Caco-2 (cell line): ENCODE measurements at regions not wholly inside any gene's neighbourhood (a gene's known extent, or its start where the extent isn't known, plus 50 kb on each side); places are given as distances from the start of the nearest gene placed in this dataset.

Experiments used
- BruUV-seq: library from RNA; stranded (reverse); fragments of 400-500 nt; replicated peaks from 2 replicates; lab custom pipeline; 2021; lab: Mats Ljungman, UMichigan
- CTCF ChIA-PET: fragments of 300-600 bp; sonication (Branson Sonifier 250); formaldehyde crosslinking; loops from one replicate; lab custom pipeline; 2022; ENCODE audit warnings: antibody characterized with exemption; lab: Charles Lee
- POLR2A ChIA-PET: fragments of 300-600 bp; sonication (Branson Sonifier 250); formaldehyde crosslinking; loops from one replicate; lab custom pipeline; 2022; ENCODE audit warnings: antibody characterized with exemption; lab: Charles Lee
- DNase-seq, 2 experiments: peaks; one replicate each; pipeline versions ENCODE4 v3.0.0 to v3.0.0-alpha.2; 2020 to 2022
- H3K27me3 ChIP-seq: replicated peaks from 2 replicates; pipeline ENCODE4 v1.6.0; 2011; ENCODE audit warnings: low read length; ENCODE audit not compliant: control insufficient read depth, insufficient read depth
- H3K36me3 ChIP-seq: 2 replicates; pipeline ENCODE4 v1.5.1; 2011; ENCODE audit warnings: low read length; ENCODE audit not compliant: control insufficient read depth, insufficient read depth
- H3K4me1 ChIP-seq: fragments of 250-450 bp; sonication (Bioruptor Pico); 2 replicates; pipeline ENCODE4 v1.5.1; 2020; ENCODE audit warnings: mild to moderate bottlenecking
- H3K4me3 ChIP-seq: 2 replicates; pipeline ENCODE4 v1.5.1; 2011; ENCODE audit warnings: low read depth, mild to moderate bottlenecking, control low read depth, low read length
- H3K9me3 ChIP-seq: fragments of 250-450 bp; sonication (Bioruptor Pico); 2 replicates; pipeline ENCODE4 v1.5.1; 2020; ENCODE audit warnings: mild to moderate bottlenecking, moderate library complexity
- H3K27ac Mint-ChIP-seq: one replicate; pipeline ENCODE4 v1.8.0; 2022; ENCODE audit warnings: mixed read lengths; ENCODE audit not compliant: unreplicated experiment
- H3K27me3 Mint-ChIP-seq: one replicate; pipeline ENCODE4 v1.8.0; 2022; ENCODE audit warnings: mixed read lengths; ENCODE audit not compliant: insufficient read depth, unreplicated experiment
- H3K36me3 Mint-ChIP-seq: one replicate; pipeline ENCODE4 v1.8.0; 2022; ENCODE audit warnings: mild to moderate bottlenecking, mixed read lengths; ENCODE audit not compliant: insufficient read depth, unreplicated experiment
- H3K4me1 Mint-ChIP-seq: one replicate; pipeline ENCODE4 v1.8.0; 2022; ENCODE audit warnings: low read depth, mixed read lengths; ENCODE audit not compliant: unreplicated experiment
- H3K4me3 Mint-ChIP-seq: one replicate; pipeline ENCODE4 v1.8.0; 2022; ENCODE audit warnings: mild to moderate bottlenecking, moderate library complexity, mixed read lengths; ENCODE audit not compliant: unreplicated experiment
- H3K9me3 Mint-ChIP-seq: one replicate; pipeline ENCODE4 v1.8.0; 2022; ENCODE audit warnings: mixed read lengths; ENCODE audit not compliant: unreplicated experiment
- CTCF ChIP-seq, 2 experiments: fragments of 200-600 bp in 1 of 2; IDR thresholded peaks; 1 replicate in 1 of 2; 2 replicates in 1 of 2; pipeline versions ENCODE4 v1.5.1 to v1.8.0; 2011 to 2022; ENCODE audit warnings: antibody characterized with exemption in 1 of 2, control low read depth in 1 of 2, inconsistent platforms in 1 of 2, low read depth in 1 of 2, low read length in 1 of 2, mild to moderate bottlenecking in 1 of 2, moderate library complexity in 1 of 2; ENCODE audit not compliant: insufficient read depth in 1 of 2, severe bottlenecking in 1 of 2, unreplicated experiment in 1 of 2
- intact Hi-C: fragments of 100-400 bp; cut with micrococcal nuclease; formaldehyde crosslinking; loops from one replicate; pipeline ENCODE4 v1.10.0; 2022; ENCODE audit not compliant: unreplicated experiment

DNA sequence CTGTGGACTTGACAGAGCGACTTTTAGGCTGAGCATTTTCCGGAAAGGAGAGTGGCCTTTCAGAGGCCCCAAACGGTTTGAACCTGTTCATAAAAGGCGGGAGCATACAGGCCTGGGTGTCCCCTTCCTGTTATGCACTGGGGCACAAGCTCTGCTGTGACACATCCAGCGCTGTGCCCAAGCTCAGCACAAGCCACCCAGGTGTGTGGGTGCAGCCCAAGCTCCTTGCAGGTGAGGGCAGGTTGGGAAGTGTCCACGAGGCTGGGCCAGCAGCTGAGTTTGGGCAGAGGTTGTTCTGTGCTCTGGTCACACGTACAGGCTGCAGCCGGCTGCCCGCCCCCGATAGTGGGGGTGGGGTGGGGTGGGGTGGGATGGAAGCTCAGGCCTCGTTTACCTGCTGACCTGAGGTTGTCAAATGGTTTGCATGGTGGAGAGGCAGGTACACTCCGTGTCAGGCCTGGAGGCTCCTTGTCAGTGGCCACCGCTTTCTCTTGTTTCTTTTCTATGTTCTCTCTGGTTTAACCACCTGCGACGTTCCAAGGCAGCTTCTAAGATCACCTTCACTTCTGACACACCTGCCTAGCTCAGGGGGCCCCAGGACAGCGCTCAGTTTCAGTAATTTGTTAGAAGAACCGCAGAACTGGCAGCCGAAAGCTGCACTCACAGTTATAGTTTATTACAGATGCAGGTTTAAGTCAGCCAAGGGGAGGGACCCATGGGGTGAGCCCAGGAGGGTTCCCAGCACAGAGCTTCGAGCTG lies 194.7 kb upstream of the CIBAR2 start:
- Mint-ChIP-seq H3K36me3 (peaks cover 14% of the 10 kb centered on the region), H3K27me3 (no peaks in the 10 kb centered on the region), H3K9me3 (no peaks in the 10 kb centered on the region), H3K4me3 (peak overlapping the region; percentile 8), H3K4me1 (peaks cover 8% of the 10 kb centered on the region), H3K27ac (peak overlapping the region; percentile 85)
- no peaks in the 10 kb centered on the region for H3K27me3 ChIP-seq
- peaks cover 37% of the 10 kb centered on the region for H3K4me1 ChIP-seq
- no peak for TF ChIP-seq CTCF (IDR thresholded peaks at IDR 0.05; ENCODE audit: insufficient read depth in 1 of 2, low read depth in 1 of 2, low read length in 1 of 2, severe bottlenecking in 1 of 2, unreplicated experiment in 1 of 2)
- no TSS peak for BruUV-seq
- no peak overlapping the region for H3K4me3 ChIP-seq
- ChIA-PET POLR2A (no interaction called here), CTCF (interaction anchor here (1.1 to 2.5 kb wide), 6 partner anchors 9 to 192 kb away, joined by 5 to 11 read pairs (median 8); no protein-coding TSS in a partner anchor)
- intact Hi-C loops: loop anchor here (5.0 kb wide), 1 partner anchor 305 kb away; the partner anchor contains the start of gene GSE1
- no peak for DNase-seq
- no peaks in the 10 kb centered on the region for H3K36me3 ChIP-seq
- no peaks in the 10 kb centered on the region for H3K9me3 ChIP-seq

DNA sequence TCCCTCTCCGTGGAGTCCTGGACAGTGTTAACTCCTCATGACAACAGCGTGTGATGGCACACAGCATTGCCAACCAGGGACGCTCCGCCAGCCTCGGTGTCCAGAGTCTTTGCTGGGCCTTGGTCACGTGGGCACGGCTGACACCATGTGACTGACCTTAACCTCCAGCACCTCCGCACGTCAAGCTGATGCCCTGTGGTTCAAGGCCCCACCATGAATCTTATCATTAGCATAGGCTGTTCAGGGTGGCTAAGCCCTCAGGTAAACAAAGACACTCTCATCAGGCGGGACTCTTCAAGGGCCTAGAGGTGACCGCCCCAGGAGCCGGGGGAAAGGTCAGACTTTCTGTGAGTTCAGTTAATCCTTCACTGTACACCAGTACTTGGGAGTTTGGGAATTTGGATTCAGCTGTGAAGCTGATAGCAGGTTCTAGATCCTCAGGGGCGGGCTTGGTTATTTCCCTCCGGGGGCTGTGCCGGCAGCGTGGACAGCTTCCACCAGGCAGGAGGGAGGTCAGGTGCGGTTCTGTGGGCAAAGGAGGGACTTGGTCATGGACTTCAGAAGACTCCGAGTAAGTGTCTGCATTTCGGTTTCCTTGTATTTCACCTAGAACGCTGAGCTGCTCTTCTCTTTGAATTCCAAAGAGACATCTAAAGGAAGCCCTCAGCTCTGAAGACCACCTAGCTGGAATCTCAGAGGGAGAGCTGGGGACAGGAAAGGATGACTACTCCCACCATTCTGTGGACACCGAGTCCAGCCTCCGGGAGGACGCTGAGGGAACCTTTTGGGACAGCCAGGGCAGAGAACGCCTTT lies 195.5 kb upstream of the CIBAR2 start:
- Mint-ChIP-seq H3K4me3 (peak overlapping the region; percentile 8), H3K36me3 (peaks cover 14% of the 10 kb centered on the region), H3K4me1 (peaks cover 8% of the 10 kb centered on the region), H3K9me3 (no peaks in the 10 kb centered on the region), H3K27ac (peak overlapping the region; percentile 79), H3K27me3 (no peaks in the 10 kb centered on the region)
- H3K27me3 ChIP-seq: no peaks in the 10 kb centered on the region
- ChIA-PET CTCF (interaction anchor here (0.7 to 2.5 kb wide), 10 partner anchors 10 to 207 kb away, joined by 3 to 11 read pairs (median 5); no protein-coding TSS in a partner anchor), POLR2A (no interaction called here)
- H3K4me1 ChIP-seq: peaks cover 37% of the 10 kb centered on the region
- BruUV-seq: no TSS peak
- no peak overlapping the region for H3K4me3 ChIP-seq
- peak; percentile 87 to 89 for DNase-seq
- no peaks in the 10 kb centered on the region for H3K9me3 ChIP-seq
- no peaks in the 10 kb centered on the region for H3K36me3 ChIP-seq
- TF ChIP-seq CTCF (IDR thresholded peaks at IDR 0.05; ENCODE audit: insufficient read depth in 1 of 2, low read depth in 1 of 2, low read length in 1 of 2, severe bottlenecking in 1 of 2, unreplicated experiment in 1 of 2): no peak
- intact Hi-C loops: loop anchor here (5.0 kb wide), 1 partner anchor 305 kb away; the partner anchor contains the start of gene GSE1
